Keratinocyte (primary cell): ENCODE measurements at regions not wholly inside any gene's neighbourhood (a gene's known extent, or its start where the extent isn't known, plus 50 kb on each side); places are given as distances from the start of the nearest gene placed in this dataset.

Experiments
- DNase-seq: peaks from one replicate; pipeline ENCODE4 v3.0.0-alpha.2; 2011; ENCODE audit warnings: low read depth, missing footprints, low spot score
- FAIRE-seq: peaks from 2 replicates; lab custom pipeline; 2011; peaks lifted over from hg19 to GRCh38; lab: Jason Lieb, UNC
- H2AFZ ChIP-seq: 2 replicates; pipeline ENCODE4 v1.6.0; 2012; ENCODE audit warnings: low read length, control low read depth, inconsistent platforms; ENCODE audit not compliant: control insufficient read depth
- H3K27ac ChIP-seq: 2 replicates; pipeline ENCODE4 v1.5.1; 2011; ENCODE audit warnings: low read length; ENCODE audit not compliant: control insufficient read depth, insufficient read depth
- H3K27me3 ChIP-seq: 3 replicates; pipeline ENCODE4 v1.6.0; 2011; ENCODE audit warnings: low read length; ENCODE audit not compliant: control insufficient read depth, insufficient read depth; ENCODE audit errors: extremely low read depth
- H3K36me3 ChIP-seq, 2 experiments: 2 replicates in 1 of 2; 3 replicates in 1 of 2; pipeline ENCODE4 v1.5.1; 2011; ENCODE audit warnings: low read length in 2 of 2, mild to moderate bottlenecking in 1 of 2; ENCODE audit not compliant: control insufficient read depth in 2 of 2, insufficient read depth in 2 of 2; ENCODE audit errors: extremely low read depth in 1 of 2
- H3K4me1 ChIP-seq: 3 replicates; pipeline ENCODE4 v1.5.1; 2011; ENCODE audit warnings: low read length; ENCODE audit not compliant: control insufficient read depth, insufficient read depth; ENCODE audit errors: extremely low read depth
- H3K4me2 ChIP-seq: 3 replicates; pipeline ENCODE4 v1.6.0; 2011; ENCODE audit warnings: low read depth, low read length; ENCODE audit not compliant: control insufficient read depth, insufficient read depth; ENCODE audit errors: extremely low read depth
- H3K4me3 ChIP-seq, 3 experiments: fragments of 200-600 bp in 1 of 3; sonication (generic) in 1 of 3; 2 replicates in 2 of 3; 3 replicates in 1 of 3; pipeline ENCODE4 v1.5.1; 2011 to 2016; ENCODE audit warnings: low read length in 3 of 3, mild to moderate bottlenecking in 3 of 3, control low read depth in 2 of 3, inconsistent platforms in 1 of 3, low read depth in 1 of 3, mixed read lengths in 1 of 3, mixed run types in 1 of 3, moderate library complexity in 1 of 3; ENCODE audit not compliant: control insufficient read depth in 2 of 3, insufficient read depth in 2 of 3; ENCODE audit errors: extremely low read depth in 1 of 3
- H3K79me2 ChIP-seq: 2 replicates; pipeline ENCODE4 v1.6.0; 2012; ENCODE audit warnings: low read length; ENCODE audit not compliant: control insufficient read depth, insufficient read depth
- H3K9ac ChIP-seq: 3 replicates; pipeline ENCODE4 v1.6.0; 2011; ENCODE audit warnings: low read length; ENCODE audit not compliant: control insufficient read depth, insufficient read depth; ENCODE audit errors: extremely low read depth
- H3K9me1 ChIP-seq: 3 replicates; pipeline ENCODE4 v1.6.0; 2011; ENCODE audit warnings: low read length; ENCODE audit not compliant: control insufficient read depth, insufficient read depth; ENCODE audit errors: extremely low read depth
- H3K9me3 ChIP-seq: 2 replicates; pipeline ENCODE4 v1.5.1; 2012; ENCODE audit warnings: low read depth, low read length; ENCODE audit not compliant: control insufficient read depth
- H4K20me1 ChIP-seq: 3 replicates; pipeline ENCODE4 v1.6.0; 2011; ENCODE audit warnings: low read length; ENCODE audit not compliant: control insufficient read depth, insufficient read depth; ENCODE audit errors: extremely low read depth
- EZH2 ChIP-seq: IDR thresholded peaks from one replicate; pipeline ENCODE4 v1.6.1; 2012; ENCODE audit warnings: inconsistent platforms, mild to moderate bottlenecking, low read length, moderate library complexity
- dilution Hi-C: fragments of 300-500 bp; cut with MboI; formaldehyde crosslinking; loops from one replicate; pipeline ENCODE4 v1.7.0; 2020; ENCODE audit warnings: low sequenced_read_pairs; ENCODE audit not compliant: extremely low pct_ligation_motif_present
- TF ChIP-seq, protein P1 (sequence below), 3 experiments: IDR thresholded peaks in 1 of 3; conservative IDR thresholded peaks in 1 of 3; optimal IDR thresholded peaks in 1 of 3; 2 replicates in 2 of 3; 3 replicates in 1 of 3; pipeline versions ENCODE3 to v1.5.1; 2011; ENCODE audit warnings: low read length in 3 of 3, mild to moderate bottlenecking in 3 of 3, moderate library complexity in 2 of 3, control low read depth in 1 of 3, inconsistent platforms in 1 of 3; ENCODE audit not compliant: insufficient read depth in 2 of 3; ENCODE audit errors: extremely low read depth in 1 of 3

GRCh38 chr1:101376121-101377083 lies 139.6 kb downstream of the S1PR1 start:
- H3K9me1 ChIP-seq: no peaks in the 10 kb centered on the region
- no peak for FAIRE-seq
- dilution Hi-C loops: no loop called here

GRCh38 chr1:101377084-101377835 lies 140.4 kb downstream of the S1PR1 start:
- H3K79me2 ChIP-seq: no peaks in the 10 kb centered on the region
- no peak overlapping the region for H3K4me2 ChIP-seq
- no peaks in the 10 kb centered on the region for H3K4me1 ChIP-seq
- H3K9ac ChIP-seq: no peak overlapping the region
- no peak for DNase-seq
- no peaks in the 10 kb centered on the region for H3K9me1 ChIP-seq
- H3K9me3 ChIP-seq: no peaks in the 10 kb centered on the region
- H3K27me3 ChIP-seq: no peaks in the 10 kb centered on the region
- dilution Hi-C loops: no loop called here
- no peak overlapping the region for H3K4me3 ChIP-seq
- no peak overlapping the region for H2AFZ ChIP-seq
- no peaks in the 10 kb centered on the region for H3K36me3 ChIP-seq
- TF ChIP-seq, protein P1, sequence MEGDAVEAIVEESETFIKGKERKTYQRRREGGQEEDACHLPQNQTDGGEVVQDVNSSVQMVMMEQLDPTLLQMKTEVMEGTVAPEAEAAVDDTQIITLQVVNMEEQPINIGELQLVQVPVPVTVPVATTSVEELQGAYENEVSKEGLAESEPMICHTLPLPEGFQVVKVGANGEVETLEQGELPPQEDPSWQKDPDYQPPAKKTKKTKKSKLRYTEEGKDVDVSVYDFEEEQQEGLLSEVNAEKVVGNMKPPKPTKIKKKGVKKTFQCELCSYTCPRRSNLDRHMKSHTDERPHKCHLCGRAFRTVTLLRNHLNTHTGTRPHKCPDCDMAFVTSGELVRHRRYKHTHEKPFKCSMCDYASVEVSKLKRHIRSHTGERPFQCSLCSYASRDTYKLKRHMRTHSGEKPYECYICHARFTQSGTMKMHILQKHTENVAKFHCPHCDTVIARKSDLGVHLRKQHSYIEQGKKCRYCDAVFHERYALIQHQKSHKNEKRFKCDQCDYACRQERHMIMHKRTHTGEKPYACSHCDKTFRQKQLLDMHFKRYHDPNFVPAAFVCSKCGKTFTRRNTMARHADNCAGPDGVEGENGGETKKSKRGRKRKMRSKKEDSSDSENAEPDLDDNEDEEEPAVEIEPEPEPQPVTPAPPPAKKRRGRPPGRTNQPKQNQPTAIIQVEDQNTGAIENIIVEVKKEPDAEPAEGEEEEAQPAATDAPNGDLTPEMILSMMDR (optimal IDR thresholded peaks at IDR 0.05 in 1 of 3, IDR thresholded peaks at IDR 0.05 in 1 of 3, conservative IDR thresholded peaks at IDR 0.05 in 1 of 3; ENCODE audit: extremely low read depth in 1 of 3, insufficient read depth in 2 of 3, low read length in 3 of 3): no peak
- TF ChIP-seq EZH2: no peak
- H3K27ac ChIP-seq: no peak overlapping the region
- no peaks in the 10 kb centered on the region for H4K20me1 ChIP-seq
- no peak for FAIRE-seq

More at GRCh38 chr1:101376121-101377083, 139.6 kb downstream of the S1PR1 start:
- Histone ChIP-seq H3K27ac (no peak overlapping the region), H3K36me3 (no peaks in the 10 kb centered on the region), H4K20me1 (no peaks in the 10 kb centered on the region), H3K27me3 (no peaks in the 10 kb centered on the region), H3K4me3 (no peak overlapping the region), H3K4me2 (no peak overlapping the region), H2AFZ (no peak overlapping the region), H3K79me2 (no peaks in the 10 kb centered on the region), H3K4me1 (no peaks in the 10 kb centered on the region), H3K9ac (no peak overlapping the region), H3K9me3 (no peaks in the 10 kb centered on the region)
- DNase-seq: no peak
- TF ChIP-seq EZH2: no peak
- TF ChIP-seq, protein P1 (optimal IDR thresholded peaks at IDR 0.05 in 1 of 3, IDR thresholded peaks at IDR 0.05 in 1 of 3, conservative IDR thresholded peaks at IDR 0.05 in 1 of 3; ENCODE audit: extremely low read depth in 1 of 3, insufficient read depth in 2 of 3, low read length in 3 of 3): no peak
